NCI-H510A treated with DMSO at 0.1 percent for 48 hours (cell line): ENCODE measurements at regions not wholly inside any gene's neighbourhood (a gene's known extent, or its start where the extent isn't known, plus 50 kb on each side); places are given as distances from the start of the nearest gene placed in this dataset.
"Not testable (repeated sequence)": the region's sequence is repeated elsewhere in the genome, so short reads cannot be mapped to it uniquely, and the experiment has no call there.

ENCODE experiments used
- DNase-seq: peaks from one replicate; lab custom pipeline; 2025; lab: John Stamatoyannopoulos, UW

DNA sequence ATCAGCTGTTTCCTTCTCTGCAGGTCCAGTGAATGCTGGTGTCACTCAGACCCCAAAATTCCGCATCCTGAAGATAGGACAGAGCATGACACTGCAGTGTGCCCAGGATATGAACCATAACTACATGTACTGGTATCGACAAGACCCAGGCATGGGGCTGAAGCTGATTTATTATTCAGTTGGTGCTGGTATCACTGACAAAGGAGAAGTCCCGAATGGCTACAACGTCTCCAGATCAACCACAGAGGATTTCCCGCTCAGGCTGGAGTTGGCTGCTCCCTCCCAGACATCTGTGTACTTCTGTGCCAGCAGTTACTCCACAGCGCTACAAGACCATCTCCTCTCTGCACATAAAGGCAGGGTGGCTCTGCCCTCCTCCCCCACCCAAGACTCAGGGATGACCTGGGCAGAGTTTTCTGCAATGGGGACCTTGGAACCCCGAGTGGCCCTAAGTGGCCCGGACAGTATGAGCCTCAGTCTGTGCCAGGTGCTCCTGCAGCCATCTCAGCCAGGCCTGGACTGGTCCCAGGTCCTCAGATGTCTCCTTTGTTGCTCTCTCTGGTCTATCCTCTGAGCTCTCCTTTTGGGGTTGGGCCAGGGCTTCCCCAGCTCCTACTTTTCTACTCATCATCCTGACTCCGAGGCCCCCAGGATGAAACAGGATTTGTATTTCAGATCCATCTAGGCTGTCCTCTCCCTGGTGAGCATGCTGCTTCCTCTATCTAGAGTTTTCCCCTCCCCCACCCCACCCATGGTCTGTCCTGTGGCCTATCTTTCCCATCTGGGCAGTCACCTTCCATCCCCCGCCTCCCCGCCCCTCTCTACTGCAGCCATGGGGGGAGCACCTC is 212.1 kb upstream of the PRSS58 start:
- DNase-seq, result no peak

DNA sequence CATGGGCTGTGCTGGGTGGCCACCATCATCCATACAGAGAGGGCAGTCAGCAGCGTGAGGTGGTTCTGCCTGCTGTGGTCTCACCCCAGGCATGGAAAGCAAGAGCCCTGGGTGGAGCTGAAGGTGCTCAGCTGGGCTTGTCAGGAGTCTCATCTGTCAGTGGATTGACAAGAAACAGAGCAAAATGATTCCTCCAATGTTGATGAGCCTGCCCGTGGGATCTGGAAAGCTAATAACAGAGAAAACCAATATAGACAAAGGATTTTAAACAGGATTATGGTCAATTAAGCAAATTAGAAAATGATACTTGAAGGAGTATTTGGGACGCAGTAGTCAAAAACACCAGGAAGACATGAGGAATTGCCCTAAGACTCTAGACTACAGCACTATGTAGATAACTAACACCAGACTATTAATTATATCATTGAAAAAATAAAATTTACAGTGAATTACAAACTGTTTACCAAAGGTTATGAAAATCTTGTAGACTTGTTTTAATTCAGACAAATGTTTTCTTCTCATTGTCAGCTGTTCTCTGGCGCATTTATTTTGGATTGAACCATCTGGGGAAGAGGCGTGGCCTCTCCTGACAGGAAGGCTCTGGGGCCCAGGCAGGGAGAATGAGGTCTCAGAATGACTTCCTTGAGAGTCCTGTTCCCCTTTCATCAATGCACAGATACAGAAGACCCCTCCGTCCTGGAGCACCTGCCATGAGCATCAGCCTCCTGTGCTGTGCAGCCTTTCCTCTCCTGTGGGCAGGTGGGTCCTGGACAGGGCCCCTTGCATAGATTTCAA is 211.2 kb upstream of the PRSS58 start:
- no peak for DNase-seq

DNA sequence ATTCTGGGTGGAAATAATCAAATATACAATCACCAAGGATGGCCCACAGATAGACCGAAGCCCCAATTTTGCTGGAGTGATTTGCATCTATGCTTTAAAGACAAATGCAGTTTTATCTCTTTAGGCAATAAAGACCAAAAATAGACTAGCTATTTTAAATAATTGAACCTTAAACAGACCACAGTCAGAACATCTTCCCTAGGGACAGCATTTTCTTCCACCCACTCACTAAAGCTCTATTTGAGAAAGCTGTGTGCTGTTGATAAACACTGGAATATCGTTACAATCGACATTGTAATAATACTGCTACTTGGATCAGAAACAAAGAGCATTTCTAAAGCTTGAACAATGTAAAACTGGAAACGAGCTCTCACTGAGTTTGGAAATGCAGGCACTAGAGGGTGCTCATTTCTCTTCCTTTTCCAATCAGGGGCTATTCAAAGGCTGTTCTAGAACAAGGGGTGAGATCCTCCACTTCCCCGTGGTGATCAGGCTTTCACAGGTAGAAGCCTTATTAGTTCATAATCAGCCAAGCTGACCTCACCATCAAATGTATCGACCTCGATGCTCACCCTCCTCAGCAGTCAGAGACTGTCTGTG is 209.3 kb upstream of the PRSS58 start:
- not testable (repeated sequence) for DNase-seq

DNA sequence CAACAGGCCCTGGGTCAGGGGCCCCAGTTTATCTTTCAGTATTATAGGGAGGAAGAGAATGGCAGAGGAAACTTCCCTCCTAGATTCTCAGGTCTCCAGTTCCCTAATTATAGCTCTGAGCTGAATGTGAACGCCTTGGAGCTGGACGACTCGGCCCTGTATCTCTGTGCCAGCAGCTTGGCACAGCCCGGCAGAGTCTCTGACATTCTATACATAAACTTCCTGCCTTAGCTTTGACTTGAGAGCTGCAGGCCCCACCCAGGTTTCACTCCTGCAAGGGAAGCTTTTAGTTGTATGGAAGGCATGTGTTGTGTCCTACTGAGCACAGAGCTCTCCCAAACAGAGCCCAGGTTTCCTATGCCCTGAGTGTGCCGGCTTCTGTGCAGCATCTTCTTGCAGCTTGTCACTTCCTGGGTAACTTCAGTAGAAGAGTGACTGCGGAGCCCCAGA is 205.6 kb upstream of the PRSS58 start:
- DNase-seq, result no peak

DNA sequence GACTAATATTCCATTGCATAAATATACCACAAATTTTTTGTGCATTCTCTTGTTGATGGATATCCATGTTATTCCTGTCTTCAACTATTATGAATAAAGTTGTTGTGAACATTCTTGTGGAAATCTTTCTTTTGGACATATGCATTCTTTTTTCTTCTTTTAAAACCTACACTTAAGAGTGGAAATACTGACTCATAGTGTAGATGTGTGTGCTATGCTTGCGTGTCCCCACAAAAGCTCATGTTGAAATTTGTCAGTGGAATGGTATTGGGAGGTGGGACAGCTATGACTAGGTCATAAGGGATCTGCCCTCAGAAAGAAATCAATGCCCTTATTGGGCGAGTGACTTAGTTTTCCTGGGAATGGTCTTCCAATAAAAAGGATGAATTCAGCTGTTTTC is 203.6 kb upstream of the PRSS58 start:
- no peak for DNase-seq

DNA sequence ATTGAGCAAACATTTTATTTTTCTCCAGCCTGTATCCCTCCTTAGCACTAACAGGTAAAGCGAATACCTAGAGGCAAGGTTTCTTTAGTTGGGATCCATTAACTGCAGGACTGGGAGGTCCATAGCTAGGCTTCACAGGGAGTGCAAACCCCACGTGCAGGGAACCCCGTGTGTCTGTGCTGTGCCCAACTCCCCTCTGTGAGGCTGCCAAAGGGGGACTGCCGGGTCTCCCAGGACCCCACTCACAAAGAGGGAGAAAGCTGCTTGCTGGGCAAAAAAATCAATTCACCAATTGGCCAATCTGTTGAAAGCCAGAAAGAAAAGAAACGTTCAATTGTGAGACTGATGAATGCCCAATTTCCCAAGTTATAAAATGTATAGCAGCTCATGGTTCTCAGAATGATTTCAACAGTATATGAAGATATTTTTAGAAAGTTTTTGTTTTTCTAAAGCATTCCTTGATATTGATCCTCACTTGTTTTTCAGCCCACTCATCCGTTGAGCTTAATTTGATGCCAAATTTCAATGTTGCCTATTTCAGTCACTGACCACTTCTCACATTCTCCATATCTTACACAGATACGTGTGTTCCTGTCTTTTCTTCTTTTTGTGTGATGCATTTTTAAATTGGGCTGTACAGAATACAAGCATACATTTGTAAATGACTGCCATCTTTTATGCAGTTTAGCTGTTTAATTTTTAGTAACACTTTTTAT is 202.7 kb upstream of the PRSS58 start:
- no peak for DNase-seq

DNA sequence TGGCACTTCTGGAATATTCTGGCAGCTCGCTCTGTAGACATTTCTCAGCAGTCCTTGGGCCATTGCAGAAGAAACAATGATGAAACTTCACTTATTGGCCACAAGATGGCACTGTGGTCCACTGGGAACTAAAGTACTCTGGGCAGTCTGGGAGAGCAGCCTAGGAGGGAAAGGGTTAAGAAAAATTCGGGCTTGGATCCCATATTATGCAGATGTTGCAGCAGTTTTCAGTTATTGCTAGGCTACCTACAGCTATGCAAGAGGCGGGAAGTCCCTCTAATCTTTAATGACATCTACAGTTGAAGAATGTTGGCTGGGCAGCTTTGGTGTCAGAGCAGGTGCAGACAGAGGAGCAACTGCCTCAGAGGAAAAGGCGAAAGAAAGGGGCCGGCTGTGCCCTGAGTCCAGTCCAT is 201.7 kb upstream of the PRSS58 start:
- peak; percentile 1 for DNase-seq

DNA sequence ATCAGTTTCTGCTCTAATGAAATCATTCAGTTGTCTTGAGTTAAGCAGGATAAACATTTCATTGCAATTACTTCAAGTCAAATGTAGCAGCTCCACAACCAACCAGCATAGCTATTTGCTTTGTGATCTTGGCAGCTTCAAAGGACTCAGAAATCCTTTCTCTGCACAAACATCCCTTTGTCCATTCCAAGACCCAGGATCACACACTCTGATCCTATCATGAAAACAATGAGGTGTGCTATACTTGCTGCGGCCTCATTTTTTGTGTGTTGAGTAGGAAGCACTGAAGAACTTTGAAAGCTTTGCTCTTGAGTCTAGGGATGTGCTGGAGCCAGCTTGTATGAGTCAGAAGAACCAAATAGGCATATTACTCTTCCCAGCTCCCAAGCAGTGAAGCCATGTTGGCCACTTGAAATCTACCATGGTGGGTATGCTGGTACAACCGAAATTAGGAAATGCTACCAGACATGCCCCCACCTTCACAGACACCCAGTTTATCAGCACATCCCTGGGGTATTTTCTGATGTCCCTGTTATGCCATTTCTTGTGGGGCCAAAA is 199.4 kb upstream of the PRSS58 start:
- DNase-seq, result no peak

DNA sequence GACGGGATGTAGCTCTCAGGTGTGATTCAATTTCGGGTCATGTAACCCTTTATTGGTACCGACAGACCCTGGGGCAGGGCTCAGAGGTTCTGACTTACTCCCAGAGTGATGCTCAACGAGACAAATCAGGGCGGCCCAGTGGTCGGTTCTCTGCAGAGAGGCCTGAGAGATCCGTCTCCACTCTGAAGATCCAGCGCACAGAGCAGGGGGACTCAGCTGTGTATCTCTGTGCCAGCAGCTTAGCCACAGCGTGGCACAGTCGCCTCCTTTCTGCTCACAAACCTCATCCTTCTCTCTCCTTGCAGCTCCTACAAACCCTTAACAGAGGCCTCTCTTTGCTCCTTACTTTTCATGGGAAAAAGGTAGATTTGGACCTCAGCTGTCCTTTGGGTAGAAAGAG is 197.5 kb upstream of the PRSS58 start:
- no peak for DNase-seq

DNA sequence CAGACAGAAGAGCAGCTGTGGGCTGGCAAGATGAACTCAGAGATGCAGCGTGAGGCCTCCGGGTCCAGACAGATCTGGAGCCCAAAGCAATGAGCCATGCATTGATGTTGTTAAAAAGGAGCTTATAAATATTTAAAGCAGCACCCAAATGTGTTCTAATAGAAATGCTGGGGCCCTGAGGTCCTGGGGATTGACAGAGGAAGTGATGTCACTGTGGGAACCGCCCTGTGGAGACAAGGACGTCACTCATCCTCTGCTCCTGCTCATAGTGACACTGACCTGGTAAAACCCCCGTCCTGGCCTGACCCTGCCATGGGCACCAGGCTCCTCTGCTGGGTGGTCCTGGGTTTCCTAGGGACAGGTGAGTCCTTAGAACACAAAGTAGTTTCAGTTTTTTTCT is 197.0 kb upstream of the PRSS58 start:
- no peak for DNase-seq

DNA sequence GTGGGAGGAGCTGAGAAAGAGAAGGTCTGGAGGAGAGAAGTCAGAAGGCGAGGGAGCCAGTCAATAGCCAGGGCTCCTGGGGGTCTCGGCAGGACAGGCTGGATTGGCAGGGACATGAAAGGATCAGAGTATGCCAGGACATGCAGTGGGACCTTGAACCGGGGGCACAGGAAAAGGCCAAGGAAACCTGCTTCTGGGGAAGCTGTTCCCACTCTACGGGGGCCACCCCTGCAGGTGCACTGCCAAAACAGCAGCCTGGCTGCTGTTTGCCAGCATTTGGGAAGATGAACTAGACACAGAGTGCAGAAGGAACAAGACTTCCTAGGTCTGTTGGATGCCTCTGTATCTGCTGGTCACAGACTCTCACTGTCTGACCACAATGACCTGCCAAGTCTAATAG is 194.9 kb upstream of the PRSS58 start:
- DNase-seq, result no peak

DNA sequence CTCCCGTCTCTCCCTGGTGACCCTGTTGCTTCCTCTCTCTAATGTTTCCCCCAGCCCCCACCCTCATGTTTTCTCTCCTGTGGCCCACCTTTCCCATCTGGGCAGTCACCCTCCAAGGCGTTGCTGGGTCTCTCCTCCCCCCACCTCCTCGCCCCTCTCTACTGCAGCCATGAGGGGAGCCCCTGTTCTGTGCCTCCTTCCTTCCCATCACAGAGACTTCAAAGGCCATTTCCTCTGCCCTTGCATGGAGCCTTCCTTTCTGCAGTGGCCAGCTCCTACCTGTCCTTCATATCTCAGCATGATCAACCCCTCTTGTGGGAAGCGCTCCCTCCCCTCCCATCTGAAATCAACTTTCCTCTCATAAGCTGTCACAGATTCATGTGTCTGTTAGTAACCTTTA is 194.0 kb upstream of the PRSS58 start:
- no peak for DNase-seq

DNA sequence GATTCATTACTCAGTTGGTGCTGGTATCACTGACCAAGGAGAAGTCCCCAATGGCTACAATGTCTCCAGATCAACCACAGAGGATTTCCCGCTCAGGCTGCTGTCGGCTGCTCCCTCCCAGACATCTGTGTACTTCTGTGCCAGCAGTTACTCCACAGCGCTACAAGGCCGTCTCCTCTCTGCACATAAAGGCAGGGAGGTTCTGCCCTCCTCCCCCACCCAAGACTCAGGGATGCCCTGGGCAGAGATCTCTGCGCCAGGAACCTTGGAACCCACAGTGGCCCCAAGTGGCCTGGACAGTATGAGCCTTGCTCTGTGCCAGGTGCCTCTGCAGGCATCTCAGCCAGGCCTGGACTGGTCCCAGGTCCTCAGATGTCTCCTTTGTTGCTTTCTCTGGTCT is 193.4 kb upstream of the PRSS58 start:
- DNase-seq, result no peak

DNA sequence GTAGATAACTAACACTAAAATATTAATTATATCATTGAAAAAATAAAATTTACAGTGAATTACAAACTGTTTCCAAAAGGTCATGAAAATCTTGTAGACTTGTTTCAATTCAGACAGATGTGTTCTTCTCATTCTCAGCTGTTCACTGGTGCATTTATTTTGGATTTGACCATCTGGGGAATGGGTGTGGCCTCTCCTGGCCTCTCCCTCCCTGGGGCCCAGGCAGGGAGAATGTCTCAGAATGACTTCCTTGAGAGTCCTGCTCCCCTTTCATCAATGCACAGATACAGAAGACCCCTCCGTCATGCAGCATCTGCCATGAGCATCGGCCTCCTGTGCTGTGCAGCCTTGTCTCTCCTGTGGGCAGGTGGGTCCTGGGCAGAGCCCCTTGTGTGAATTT is 192.8 kb upstream of the PRSS58 start:
- no peak for DNase-seq

DNA sequence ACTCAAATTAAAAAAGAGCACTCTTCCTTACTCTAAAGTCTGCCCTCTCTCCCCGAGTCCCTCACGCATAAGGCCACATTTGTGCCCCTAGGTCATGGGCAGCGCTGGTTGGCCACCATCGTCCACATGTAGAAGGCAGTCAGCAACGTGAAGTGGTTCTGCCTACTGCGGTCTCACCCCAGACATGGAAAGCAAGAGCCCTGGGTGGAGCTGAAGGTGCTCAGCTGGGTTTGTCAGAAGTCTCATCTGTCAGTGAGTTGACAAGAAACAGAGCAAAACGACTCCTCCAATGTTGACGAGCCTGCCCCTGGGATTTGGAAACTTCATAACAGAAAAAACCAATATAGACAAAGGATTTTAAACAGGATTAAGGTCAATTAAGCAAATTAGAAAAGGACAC is 192.3 kb upstream of the PRSS58 start:
- no peak for DNase-seq

DNA sequence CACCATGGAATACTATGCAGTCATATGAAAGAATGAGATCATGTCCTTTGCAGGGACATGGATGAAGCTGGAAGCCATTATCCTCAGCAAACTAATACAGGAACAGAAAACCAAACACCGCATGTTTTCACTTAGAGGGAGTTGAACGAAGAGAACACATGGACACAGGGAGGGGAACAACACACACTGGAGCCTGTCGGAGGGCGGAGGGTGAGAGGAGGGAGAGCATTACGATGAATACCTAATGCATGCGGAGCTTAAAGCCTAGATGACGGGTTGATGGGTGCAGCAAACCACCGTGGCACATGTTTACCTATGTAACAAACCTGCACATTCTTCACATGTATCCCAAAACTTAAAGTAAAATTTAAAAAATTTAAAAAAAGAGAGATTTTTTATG is 191.0 kb upstream of the PRSS58 start:
- DNase-seq, result not testable (repeated sequence)

DNA sequence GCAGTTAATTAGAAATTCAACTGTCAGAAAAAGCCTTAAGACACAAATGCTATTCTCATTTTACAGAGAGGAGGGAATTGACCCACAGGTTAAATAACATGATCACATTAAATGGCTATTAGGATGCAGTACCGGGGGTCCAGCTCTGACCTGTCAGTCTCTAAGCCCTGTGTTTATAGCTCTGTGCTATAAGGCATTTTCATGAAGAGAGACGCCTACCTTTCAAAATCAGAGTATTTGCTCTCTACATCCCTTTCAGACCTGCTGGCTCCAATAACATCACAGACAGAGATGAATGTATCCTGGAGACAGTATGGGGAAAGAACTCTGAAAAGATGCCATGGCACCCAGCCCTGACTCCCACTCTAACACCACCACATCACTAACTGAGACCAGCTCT is 189.9 kb upstream of the PRSS58 start:
- no peak for DNase-seq

DNA sequence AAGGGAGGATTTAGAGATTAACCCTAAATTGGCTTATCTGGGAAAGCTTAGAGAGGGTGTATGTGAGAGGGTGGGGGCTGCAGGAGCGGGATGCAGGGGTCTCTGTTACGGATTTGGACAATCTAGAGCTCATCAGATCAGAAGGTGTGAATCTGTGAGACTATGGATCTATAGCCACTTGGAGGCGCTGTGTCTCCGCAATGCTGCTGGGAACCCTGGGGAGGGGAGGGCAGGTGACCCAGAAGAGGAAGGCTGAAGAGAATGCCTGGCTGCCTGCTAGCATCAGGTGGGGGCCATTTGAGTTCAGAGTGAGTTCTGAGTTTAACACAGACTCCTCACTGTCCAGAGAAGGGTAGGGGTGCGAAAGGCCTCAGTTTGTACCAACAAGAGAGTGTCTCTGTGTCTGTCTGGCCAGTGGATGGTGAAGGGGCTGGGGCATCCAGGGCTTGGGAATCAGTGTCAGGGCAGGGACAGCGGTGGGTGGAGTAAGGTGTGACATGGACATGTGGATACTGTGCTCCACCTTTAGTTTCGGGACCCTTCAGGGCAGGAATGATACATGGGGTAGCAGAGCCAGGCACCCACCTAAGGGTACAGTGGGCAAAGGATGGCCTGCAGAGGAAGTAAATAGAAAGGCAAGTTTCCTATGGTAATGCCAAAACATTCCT is 187.3 kb upstream of the PRSS58 start:
- no peak for DNase-seq

DNA sequence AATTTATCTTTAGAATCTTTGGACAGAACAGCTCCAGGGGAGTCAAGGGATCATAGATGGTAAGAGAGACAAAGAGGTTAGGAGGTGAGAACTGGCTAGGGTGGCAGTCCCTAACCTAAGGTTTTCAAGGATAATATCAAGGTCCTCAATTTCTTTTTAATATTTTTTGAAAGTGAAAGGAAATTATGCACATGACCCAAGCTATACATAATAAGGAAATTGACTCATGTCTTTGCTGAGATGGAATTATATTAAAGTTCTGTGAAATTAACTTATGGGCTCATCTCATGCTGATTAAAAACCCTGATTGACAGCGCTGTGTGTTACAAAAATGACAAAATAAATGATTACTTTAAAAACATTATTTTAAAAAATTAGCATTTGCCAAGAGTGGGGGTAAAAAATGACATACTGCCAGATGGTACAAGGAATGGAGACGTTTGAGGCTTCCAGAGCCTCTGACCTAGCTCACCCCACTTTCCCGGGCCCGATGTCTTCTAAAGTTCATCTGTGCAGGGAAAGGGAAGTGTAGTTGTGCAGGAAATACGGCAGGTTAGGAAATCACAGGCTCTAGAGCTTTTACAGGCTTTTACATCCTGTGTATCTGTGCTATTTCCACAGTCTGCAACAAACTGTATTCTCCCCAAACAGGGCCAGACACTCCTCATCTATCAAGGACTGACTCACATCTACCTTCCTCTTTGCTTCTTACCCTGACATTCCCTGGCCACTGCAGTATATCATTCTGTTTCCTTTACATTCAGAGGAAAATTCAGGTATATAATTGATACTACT is 185.6 kb upstream of the PRSS58 start:
- DNase-seq, result no peak

DNA sequence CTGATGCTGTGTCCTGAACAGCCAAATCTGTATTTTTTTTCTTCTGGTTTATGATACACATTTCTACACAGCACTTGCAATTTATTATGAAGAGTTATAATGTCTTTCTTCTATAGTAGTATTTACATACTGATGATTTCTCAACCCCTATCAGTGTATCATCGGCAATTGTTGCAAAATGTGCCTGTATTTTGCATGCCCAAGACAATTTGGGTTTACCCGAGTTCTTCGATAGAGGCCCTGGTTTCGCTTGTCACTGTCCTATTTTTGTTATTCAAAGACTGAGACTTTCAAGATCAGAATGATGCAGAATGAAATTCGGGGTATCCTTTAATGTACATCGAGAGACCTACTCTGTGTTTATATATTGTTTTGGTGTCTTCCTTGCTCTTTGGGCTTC is 184.5 kb upstream of the PRSS58 start:
- DNase-seq, result no peak
